ENCODE measurements at regions not wholly inside any gene's neighbourhood (a gene's known extent, or its start where the extent isn't known, plus 50 kb on each side); places are given as distances from the start of the nearest gene placed in this dataset.
"Not testable (repeated sequence)": the region's sequence is repeated elsewhere in the genome, so short reads cannot be mapped to it uniquely, and the experiment has no call there.

DNA sequence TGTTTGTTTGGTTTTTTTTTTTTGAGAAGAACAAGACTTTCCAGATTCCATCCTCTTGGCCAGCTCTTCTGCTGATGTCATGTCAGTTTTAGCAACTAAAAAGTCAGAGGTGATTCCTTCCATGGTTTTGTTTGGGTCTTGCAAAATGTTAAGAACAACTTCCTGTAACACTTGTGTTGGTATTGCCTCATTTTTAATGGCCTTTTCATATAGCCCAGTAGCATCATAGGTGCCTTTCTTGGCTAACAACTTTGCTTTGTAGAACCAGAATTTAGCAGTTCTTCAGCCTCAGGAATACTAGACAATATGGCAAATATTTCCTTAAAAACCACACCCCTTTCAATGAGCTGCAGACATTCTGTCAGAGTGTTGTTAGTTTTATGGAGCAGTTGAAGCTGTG, 99.5 kb upstream of the SIRPG start:
- DNase-seq (ENCODE audit: low spot score) = no peak

DNA sequence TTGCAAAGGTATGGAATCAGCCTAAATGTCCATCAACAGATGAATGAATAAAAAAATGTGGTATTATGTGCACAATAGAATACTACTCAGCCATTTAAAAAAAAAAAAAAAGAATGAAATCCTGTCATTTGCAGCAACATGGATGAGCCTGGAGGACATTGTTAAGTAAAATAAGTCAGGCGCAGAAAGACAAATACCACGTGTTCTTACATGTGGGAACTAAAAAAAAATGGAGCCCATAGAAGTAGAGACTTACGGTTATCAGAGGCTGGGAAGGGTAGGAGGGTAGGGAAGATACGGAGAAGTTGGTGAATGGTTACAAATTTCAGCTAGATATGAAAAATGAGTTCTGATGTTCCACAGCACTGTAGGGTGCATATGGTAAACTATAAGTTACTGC, 97.2 kb upstream of the SIRPG start:
- DNase-seq (ENCODE audit: low spot score) = no peak

DNA sequence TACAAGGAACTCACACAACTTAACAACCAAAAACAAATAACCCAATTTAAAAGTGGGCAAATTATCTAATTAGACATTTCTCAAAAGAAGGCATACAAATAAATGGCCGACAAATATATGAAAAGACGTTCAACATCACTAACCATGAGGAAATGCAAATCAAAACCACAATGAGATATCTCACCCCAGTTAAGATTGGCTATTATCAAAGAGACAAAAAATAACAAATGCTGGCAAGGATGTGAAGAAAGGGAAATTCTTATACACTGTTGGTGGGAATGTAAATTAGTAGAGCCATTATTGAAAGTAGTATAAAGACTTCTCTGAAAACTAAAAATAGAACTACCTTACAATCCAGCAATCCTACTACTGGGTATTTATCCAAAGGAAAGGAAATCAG, 96.7 kb upstream of the SIRPG start:
- no peak for DNase-seq (ENCODE audit: low spot score)

DNA sequence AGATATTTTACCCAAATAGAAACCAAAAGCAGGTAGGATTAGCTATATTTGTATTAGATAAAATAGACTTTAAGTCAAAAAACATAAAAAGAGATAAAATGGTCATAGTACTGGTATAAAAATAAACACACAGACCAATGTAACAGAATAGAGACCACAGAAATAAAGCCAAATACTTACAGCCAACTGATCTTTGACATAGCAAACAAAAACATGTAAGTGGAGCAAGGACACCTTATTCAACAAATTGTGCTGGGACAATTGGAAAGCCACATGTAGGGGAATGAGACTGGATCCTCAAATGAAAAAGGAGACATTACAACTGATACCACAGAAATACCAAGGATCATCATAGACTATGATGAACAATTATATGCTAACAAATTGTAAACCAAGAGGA, 94.5 kb upstream of the SIRPG start:
- no peak for DNase-seq (ENCODE audit: low spot score)

DNA sequence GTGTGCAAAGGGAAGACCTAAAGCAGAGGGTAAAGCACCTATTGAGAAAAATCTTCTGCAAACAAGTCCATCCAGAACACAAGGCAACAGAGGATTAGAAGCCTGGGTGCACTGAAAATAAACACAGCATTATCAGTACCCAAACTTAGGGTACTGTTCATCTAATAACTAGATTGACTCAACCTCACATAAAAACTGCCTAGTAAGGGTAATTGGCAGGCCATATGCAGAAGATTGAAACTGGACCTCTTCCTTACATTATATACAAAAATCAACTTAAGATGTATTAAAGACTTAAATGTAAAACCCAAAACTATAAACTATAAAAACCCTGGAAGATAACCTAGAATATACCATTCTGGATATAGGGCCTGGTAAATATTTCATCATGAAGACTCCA, 91.2 kb upstream of the SIRPG start:
- no peak for DNase-seq (ENCODE audit: low spot score)

DNA sequence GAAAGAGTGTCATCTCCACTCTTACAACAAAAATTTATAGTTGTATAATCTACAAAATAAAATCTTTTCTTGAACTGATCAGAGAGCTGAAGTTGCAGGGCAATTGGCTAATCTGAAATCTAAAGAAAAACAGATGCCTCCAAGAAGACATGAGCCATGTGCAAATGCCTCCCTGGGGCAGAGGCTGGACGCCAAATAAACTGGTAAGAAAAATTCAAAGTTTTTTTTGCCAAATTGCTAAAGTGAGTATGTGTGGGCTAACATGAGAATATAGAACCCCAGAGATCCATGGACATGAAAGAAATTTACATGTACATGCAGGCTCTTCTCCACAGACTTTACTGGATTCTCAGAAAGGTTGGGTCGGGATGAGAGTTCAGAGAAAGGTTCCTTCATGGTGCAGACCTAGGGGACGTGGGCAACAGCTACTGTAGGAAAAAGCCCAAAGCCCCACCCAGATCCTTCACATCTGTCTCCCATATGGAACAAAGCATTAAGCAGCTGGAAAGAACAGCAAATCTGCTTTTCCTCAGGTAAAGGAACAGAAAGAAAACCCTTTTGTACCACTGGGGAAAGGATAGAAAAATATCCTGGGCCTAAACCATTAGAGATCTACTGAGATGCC, 90.5 kb upstream of the SIRPG start:
- DNase-seq (ENCODE audit: low spot score) = no peak

DNA sequence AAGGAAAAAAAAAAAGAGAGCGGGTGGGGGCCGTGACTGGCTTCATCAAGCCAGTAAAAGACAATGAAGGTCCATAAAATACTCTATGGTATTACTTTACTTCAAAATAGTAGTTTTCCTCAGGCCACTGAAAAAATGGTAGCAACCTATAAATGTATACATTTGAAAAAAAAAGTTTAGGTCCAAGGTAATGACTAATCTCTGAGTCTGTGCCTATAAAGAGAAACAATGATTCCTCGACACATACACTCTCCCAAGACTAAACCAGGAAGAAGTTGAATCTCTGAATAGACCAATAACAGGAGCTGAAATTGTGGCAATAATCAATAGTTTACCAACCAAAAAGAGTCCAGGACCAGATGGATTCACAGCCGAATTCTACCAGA, 84.5 kb upstream of the SIRPG start:
- DNase-seq (ENCODE audit: low spot score) = not testable (repeated sequence)

DNA sequence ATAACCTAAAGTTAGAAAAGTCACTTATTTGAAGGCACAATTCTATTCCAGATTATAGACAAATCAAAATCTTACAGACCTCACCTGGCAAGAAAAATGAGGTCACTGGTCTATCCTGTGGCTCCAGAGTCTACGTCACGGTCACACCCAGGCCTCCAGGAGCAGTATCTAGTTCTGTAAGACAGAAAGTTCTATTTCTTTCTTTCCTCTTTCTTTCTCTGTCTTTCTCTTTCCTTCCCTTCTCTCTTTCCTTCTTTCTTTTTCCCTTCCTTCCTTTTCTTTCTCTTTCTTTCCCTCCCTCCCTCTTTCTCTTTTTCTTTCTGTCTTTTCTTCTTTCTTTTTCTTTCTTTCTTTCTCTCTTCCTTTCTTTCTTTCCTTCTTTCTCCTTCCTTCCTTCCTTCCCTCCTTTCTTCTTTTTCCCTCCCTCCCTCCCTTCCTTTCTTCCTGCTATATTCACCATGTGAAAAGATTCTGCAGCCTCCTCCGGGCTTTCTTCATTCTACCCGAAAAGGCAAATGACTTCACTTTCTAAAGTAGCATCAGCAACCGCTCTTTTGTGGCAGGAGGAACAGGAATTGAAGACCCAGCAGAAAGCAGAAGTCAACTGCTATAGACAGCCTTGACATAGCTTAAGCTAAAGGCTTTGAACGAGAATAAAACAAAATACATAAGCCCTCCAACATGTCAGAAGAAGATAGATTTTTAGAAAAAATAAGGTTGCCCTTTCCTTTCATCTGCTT, 83.9 kb upstream of the SIRPG start:
- DNase-seq (ENCODE audit: low spot score) = no peak

DNA sequence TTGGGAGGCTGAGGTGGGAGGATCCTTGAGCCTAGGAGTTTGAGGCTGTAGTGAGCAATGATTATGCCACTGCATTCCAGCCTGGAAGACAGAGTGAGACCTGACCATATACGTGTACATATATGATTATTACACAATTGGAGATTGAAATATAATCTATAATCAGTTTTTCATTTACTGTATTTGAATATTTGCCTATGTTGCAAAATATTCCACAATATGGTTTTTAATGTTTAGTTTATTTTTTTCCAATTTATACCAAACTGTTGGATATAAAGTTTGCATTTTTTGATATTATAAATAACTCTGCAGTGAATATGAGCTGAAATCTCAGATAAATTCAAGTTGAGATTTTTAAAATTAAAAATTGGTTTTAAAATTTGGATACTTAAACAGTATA, 79.6 kb upstream of the SIRPG start:
- no peak for DNase-seq (ENCODE audit: low spot score)

DNA sequence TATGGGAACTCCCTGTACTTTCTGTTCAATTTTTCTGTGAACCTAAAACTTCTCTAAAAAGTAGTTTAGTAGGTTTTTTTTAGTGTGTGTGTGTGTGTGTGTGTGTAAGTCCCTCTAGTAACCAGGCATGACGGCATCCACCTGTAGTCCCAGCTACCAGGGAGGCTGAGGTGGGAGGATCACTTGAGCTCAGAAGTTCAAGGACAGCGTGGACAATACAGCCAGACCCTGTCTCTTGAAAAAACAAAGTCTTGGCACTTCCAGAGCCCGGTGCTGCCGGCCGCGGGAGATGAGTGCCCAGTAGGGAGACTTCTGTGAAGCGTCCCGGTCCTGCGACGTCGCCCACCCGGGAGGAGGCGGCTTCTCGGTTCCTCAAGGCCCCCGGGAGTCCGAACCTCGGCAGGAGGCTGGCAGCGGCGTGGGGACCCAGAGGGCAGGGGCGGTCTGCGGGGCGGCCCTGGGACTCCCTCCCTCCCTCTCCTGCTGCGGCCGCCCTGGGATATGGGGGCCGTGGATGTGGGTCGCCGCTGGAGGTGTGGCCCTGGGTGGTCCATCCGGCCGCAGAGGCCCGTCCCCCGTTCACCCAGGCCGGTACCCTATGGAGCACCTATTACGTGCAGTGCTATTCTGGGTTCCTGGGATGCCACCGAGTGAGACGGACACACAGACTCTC, 78.0 kb upstream of the SIRPG start:
- no peak for DNase-seq (ENCODE audit: low spot score)

DNA sequence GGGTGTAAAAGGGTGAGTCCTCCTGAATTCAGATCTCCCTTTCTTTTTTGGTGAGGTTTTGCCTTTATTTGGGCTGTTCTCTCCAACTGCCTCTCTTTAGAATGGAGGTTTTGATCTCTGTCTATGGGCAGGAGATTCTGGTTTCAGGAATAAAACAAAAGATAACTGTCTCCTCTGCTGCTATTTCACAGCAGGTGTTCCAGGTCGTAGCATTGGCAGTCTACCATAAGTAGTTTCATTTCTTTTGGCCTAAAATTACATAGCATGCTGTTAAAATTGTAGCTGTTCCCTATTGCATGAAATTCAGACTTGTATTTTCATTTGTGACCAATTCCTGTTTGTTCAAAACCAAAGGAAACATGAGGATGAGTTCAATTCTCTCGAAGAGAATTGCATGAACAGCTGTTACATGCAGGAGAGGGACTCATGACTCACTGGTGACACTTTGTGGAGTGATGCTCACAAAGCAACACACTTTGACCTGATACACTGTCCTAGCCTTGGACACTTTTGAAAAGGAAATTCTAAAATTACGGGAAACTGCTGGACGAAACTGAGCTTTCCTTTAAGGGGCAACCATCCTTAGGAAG, 76.8 kb upstream of the SIRPG start:
- DNase-seq (ENCODE audit: low spot score) = no peak

DNA sequence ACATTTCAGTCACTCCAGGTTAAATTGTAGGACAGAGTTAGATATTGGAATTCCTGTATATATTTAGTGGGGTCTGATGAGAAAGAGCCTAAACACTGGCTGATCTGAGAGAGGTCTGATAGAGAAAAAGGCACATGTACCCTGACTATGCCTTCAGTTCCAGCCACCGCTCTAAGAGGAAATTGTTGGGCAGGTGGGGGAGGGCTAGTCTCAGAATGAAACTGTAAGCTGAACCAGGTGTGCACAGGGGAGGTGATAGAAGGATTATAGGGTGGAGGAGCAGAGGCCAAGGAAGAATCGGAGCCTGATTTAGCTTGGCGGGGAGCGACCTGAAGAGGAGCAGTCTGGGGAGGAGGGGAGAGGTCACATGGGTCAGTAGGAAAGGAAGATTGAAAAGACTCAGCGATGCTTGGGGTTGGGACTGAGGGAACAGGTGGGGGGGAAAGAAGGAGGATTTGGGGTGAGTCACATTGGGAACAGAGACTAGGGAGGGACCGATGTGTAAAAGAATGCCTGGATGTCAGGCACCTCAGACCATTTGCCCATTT, 74.3 kb upstream of the SIRPG start:
- DNase-seq (ENCODE audit: low spot score) = not testable (repeated sequence)

DNA sequence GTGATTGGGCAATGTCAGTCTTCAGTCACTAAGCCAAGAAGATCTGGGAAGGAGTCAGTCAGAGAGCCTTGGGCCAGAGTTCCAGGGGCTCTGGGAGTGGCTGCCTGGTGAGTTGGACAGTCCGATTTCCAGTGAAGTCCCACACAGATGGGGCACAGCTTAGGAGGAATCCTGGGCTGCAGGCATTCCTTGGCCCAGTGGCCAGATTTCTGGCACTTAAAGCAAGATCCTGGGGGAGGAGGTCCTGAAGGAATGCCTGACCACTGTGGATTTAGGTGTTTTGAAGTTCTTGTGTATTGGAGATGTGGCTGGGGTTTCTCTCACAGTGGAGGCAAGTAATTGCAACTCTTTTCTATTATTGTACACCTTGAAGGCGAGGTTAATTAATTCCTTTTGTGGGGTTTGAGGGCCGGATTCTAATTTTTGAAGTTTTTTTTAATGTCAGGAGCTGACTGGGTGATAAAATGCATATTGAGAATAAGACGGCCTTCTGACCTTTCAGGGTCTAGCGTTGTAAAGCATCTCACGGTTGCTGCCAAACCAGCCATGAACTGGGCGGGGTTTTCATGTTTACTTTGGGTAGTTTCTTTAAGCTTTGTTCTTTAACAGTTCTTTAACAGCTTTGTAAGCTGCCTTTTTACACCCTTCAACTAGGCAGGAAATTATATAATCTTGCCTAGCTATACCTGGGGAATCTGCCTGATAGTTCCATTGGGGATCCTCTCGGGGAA, 73.6 kb upstream of the SIRPG start:
- DNase-seq (ENCODE audit: low spot score) = not testable (repeated sequence)

DNA sequence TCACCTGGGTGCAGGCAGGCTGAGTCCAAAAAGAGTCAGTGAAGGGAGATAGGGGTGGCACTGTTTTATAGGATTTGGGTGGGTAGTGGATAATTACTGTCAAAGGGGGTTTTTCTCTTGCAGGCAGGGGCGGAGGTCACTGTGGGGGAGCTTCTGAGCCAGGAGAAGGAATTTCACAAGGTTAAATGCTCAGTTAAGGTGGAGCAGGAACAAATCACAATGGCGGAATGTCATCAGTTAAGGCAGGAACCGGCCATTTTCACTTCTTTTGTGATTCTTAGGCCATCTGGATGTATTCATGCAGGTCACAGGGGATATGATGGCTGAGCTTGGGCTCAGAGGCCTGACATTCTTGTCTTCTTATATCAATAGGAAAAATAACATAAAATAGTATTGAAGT, 69.7 kb upstream of the SIRPG start:
- not testable (repeated sequence) for DNase-seq (ENCODE audit: low spot score)

DNA sequence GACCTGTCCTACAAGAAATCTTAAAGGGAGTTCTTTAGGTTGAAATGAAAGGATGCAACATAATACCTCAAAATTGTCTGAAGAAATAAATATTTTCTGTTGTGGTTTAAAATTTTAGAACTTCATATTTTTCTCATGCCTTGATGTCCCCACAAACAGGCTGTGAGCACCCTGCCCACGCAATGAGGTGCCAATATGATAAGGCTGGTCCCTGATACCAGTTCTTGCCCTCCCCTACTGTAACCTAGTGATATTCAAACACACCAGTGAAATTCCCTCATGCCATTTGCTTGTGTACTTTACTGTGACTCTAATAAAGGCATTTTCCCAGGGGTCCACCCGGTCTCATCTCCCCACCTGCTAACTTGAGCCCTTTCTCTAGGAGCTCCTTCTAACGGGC, 67.3 kb upstream of the SIRPG start:
- no peak for DNase-seq (ENCODE audit: low spot score)

DNA sequence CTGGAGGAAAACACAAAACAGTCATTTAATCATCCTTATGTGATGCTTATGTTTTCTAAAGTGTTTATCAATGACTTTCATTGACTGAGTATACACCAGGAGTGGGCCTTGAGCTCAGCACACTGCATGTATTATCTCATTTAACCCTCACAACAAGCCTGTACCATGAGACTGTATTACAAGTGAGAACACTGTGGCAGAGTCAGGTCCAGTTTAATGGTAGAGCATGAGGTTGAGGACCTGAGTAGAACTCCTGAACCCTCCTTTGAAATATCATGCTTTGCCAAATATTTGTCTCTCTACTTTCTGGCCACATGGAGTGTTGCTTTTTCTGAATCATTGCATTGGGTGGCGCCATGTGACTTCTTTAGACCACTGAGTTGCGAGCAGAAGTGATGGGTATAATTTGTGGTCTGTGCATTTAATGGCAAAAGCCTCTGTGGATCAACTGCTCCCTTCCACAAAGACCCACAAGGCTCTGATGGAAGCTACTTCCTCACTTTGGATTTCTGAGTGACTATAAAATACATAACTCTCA, 65.0 kb upstream of the SIRPG start:
- DNase-seq (ENCODE audit: low spot score) = no peak

DNA sequence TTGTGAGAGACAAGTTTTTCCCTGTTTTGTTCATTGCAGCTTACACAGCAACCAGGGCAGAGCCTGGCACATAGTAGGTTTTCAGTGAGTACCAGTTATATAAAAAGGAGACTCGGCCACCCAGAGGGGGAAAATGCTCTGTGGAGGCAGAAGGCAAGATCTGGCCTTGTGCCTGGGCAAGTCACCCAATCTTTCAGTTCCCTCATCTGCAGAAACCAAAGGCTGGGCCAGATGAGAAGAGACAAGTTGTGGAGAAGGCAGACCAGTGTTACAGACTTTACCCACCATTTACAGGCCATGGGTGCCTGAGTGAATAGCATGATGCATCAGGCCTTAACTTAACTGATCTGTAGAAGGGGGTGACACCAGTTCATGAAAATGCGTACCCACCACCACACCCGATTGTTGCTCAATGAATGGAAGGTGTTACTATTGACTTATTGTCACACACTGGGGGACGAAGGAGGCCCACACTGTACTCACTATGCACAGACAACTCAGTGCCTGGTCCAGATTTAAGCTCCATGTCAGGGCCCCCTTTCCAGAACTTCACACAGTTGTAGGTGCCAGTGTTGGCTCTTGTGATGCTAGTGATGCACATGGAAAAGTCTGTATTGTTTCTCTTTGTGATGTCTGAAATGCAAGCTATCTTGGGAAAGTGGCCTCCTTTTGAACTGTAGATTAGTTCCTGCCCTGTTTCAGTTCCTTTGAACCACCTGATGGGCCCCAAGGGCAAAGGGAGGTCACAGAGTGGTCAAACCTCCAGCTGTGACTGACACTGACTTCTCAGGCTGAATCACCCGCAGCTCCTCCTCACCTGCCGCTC, 64.3 kb upstream of the SIRPG start:
- DNase-seq (ENCODE audit: low spot score) = no peak

DNA sequence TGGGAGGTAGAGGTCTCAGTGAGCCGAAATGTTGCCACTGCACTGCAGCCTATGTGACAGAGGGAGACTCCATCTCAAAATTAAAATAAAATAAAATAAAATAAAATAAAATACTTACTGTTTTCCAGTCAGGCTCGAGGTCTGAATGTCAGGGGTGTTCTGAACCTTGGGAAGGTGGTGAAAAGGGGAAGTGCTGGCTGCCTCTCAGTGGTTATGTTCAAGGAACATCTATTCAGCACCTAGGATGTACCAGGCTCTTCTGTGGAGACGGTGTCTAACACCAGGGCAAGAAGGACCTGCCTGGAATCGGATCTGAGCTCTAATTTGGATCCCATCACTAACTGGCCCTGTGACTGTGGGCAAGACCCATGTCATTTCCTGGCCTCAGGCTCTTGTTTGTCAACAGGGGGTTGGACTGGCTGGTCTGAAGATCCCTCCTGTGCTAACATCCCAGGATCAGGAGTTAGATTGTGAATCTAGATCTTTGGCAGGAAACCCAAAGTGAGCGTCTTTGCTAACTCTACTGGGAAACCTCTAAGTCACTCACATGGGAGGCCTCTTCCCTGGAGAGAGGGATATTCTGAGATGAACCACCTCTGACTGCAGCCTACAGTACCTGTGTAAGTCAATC, 63.4 kb upstream of the SIRPG start:
- no peak for DNase-seq (ENCODE audit: low spot score)

DNA sequence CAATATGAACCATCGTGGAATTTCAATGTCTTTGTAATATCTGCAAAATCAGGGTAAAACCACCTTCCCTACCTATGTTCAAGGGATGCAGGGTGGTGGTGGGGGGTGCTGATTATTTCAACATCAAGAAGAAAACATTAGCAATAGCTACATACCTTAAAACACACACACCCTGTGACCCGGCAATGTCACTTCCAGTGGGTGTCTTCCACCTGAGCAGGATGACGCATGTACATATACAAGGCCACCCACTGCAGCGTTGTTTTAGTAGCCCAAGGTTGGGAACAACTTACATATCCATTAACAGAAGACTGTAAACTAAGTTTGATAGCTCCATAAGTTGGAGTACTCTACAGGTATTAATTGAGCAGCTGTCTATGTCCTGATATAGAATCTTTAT, 62.6 kb upstream of the SIRPG start:
- DNase-seq (ENCODE audit: low spot score) = no peak

All from HT-29 (cell line).